H1 (cell line): ENCODE measurements at regions not wholly inside any gene's neighbourhood (a gene's known extent, or its start where the extent isn't known, plus 50 kb on each side); places are given as distances from the start of the nearest gene placed in this dataset.

Experiments used
- CEBPB ChIP-seq: IDR thresholded peaks from 2 replicates; pipeline ENCODE4 v1.6.1; 2012; ENCODE audit warnings: low read depth, low read length
- CTCF ChIP-seq, 3 experiments: IDR thresholded peaks; 1 replicate in 2 of 3; 2 replicates in 1 of 3; pipeline versions ENCODE4 v1.5.1 to v1.6.1; 2011; ENCODE audit warnings: low read length in 3 of 3, mild to moderate bottlenecking in 3 of 3, inconsistent platforms in 2 of 3, low read depth in 1 of 3, moderate library complexity in 1 of 3; ENCODE audit not compliant: insufficient read depth in 1 of 3; ENCODE audit errors: control extremely low read depth in 1 of 3
- KDM5A ChIP-seq: fragments of 200-600 bp; IDR thresholded peaks from 2 replicates; pipeline ENCODE4 v1.7.1; 2012; ENCODE audit warnings: mild to moderate bottlenecking, low read length, inconsistent platforms, mixed read lengths
- RFX5 ChIP-seq: IDR thresholded peaks from 2 replicates; pipeline ENCODE4 v1.6.1; 2011; ENCODE audit warnings: low read depth, low read length, improper control_type of control experiment, borderline replicate concordance
- RXRA ChIP-seq: IDR thresholded peaks from 2 replicates; pipeline ENCODE4 v1.6.1; 2011; ENCODE audit warnings: low read depth, mild to moderate bottlenecking, low read length, moderate library complexity; ENCODE audit not compliant: insufficient read depth
- SIN3A ChIP-seq, 2 experiments: IDR thresholded peaks in 1 of 2; conservative IDR thresholded peaks in 1 of 2; 2 replicates each; pipeline ENCODE4 v1.6.1; 2011 to 2012; ENCODE audit warnings: low read length in 2 of 2, improper control_type of control experiment in 1 of 2, low read depth in 1 of 2, mild to moderate bottlenecking in 1 of 2
- SIRT6 ChIP-seq: IDR thresholded peaks from one replicate; pipeline ENCODE4 v1.7.1; 2012; ENCODE audit warnings: low read length, inconsistent platforms
- SIX5 ChIP-seq: IDR thresholded peaks from 2 replicates; pipeline ENCODE4 v1.6.1; 2011; ENCODE audit warnings: mild to moderate bottlenecking, low read depth, low read length
- SRF ChIP-seq: IDR thresholded peaks from 2 replicates; pipeline ENCODE4 v1.6.1; 2011; ENCODE audit warnings: mild to moderate bottlenecking, low read depth, low read length, moderate library complexity
- TF ChIP-seq, protein P1 (sequence below): IDR thresholded peaks from 2 replicates; pipeline ENCODE4 v1.6.1; 2011; ENCODE audit warnings: low read length, improper control_type of control experiment

GRCh38 chr18:8537400-8537799 lies 71.8 kb upstream of the RAB12 start:
- TF ChIP-seq, protein P1, sequence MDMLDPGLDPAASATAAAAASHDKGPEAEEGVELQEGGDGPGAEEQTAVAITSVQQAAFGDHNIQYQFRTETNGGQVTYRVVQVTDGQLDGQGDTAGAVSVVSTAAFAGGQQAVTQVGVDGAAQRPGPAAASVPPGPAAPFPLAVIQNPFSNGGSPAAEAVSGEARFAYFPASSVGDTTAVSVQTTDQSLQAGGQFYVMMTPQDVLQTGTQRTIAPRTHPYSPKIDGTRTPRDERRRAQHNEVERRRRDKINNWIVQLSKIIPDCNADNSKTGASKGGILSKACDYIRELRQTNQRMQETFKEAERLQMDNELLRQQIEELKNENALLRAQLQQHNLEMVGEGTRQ: no peak
- TF ChIP-seq SIX5 (no peak), SIRT6 (no peak), KDM5A (no peak), SRF (no peak), RXRA (no peak), SIN3A (conservative IDR thresholded peaks at IDR 0.05 in 1 of 2, IDR thresholded peaks at IDR 0.05 in 1 of 2; ENCODE audit: low read depth in 1 of 2, low read length in 2 of 2) (no peak), RFX5 (no peak), CTCF (IDR thresholded peaks at IDR 0.05; ENCODE audit: control extremely low read depth in 1 of 3, insufficient read depth in 1 of 3, low read depth in 1 of 3, low read length in 3 of 3) (no peak), CEBPB (no peak)
